GM12872 (cell line): ENCODE measurements at regions not wholly inside any gene's neighbourhood (a gene's known extent, or its start where the extent isn't known, plus 50 kb on each side); places are given as distances from the start of the nearest gene placed in this dataset.

Source experiments
- CTCF ChIP-seq: IDR thresholded peaks from 3 replicates; pipeline ENCODE4 v1.5.1; 2011; ENCODE audit warnings: low read depth, mild to moderate bottlenecking, low read length, moderate library complexity; ENCODE audit not compliant: insufficient read depth

GRCh38 chr15:37740623-37741141 is 193.8 kb upstream of the TMCO5A start:
- no peak for TF ChIP-seq CTCF

GRCh38 chr15:37743826-37744225 is 190.6 kb upstream of the TMCO5A start:
- TF ChIP-seq CTCF = no peak

- TF ChIP-seq CTCF = no peak
These were observed 189.9 kb upstream of the TMCO5A start for GRCh38 chr15:37744521-37744920.

GRCh38 chr15:37751401-37751800 is 183.0 kb upstream of the TMCO5A start:
- TF ChIP-seq CTCF = no peak

- TF ChIP-seq CTCF = no peak
These were observed 178.0 kb upstream of the TMCO5A start for GRCh38 chr15:37756407-37756806.

GRCh38 chr15:37758412-37758811 is 176.0 kb upstream of the TMCO5A start:
- no peak for TF ChIP-seq CTCF

- peak; percentile 49 for TF ChIP-seq CTCF
These were observed 169.7 kb upstream of the TMCO5A start for GRCh38 chr15:37764733-37765191.

GRCh38 chr15:37765786-37766185 is 168.7 kb upstream of the TMCO5A start:
- TF ChIP-seq CTCF = no peak
